Small intestine (tissue), 7 donors: ENCODE measurements at regions not wholly inside any gene's neighbourhood (a gene's known extent, or its start where the extent isn't known, plus 50 kb on each side); places are given as distances from the start of the nearest gene placed in this dataset.

ENCODE experiments used
- DNase-seq, 2 donors: peaks; one replicate each; pipeline versions ENCODE4 v3.0.0 to v3.0.0-alpha.2; 2013
- FAIRE-seq: peaks from 2 replicates; lab custom pipeline; 2012; peaks lifted over from hg19 to GRCh38; lab: Jason Lieb, UNC
- H3K27ac ChIP-seq, 3 donors: one replicate each; pipeline ENCODE4 v1.5.1; 2013; ENCODE audit warnings: low read length in 2 of 3, mild to moderate bottlenecking in 2 of 3, control low read depth in 1 of 3, inconsistent platforms in 1 of 3, low read depth in 1 of 3, moderate library complexity in 1 of 3
- H3K27me3 ChIP-seq, 3 donors: one replicate each; pipeline ENCODE4 v1.6.1; 2013; ENCODE audit warnings: low read length in 3 of 3, inconsistent platforms in 1 of 3; ENCODE audit not compliant: control insufficient read depth in 3 of 3, insufficient read depth in 3 of 3
- H3K36me3 ChIP-seq, 3 donors: one replicate each; pipeline ENCODE4 v1.6.1; 2013; ENCODE audit warnings: low read length in 3 of 3, inconsistent platforms in 1 of 3, low read depth in 1 of 3, mild to moderate bottlenecking in 1 of 3, moderate library complexity in 1 of 3; ENCODE audit not compliant: control insufficient read depth in 3 of 3, insufficient read depth in 2 of 3
- H3K4me1 ChIP-seq, 3 donors: one replicate each; pipeline ENCODE4 v1.6.1; 2013; ENCODE audit warnings: low read length in 2 of 3, inconsistent platforms in 1 of 3, low read depth in 1 of 3, mild to moderate bottlenecking in 1 of 3, moderate library complexity in 1 of 3; ENCODE audit not compliant: control insufficient read depth in 3 of 3, insufficient read depth in 2 of 3
- H3K4me3 ChIP-seq, 3 donors: one replicate each; pipeline ENCODE4 v1.5.1; 2013; ENCODE audit warnings: low read length in 3 of 3, control low read depth in 1 of 3, inconsistent platforms in 1 of 3, low read depth in 1 of 3, mild to moderate bottlenecking in 1 of 3, moderate library complexity in 1 of 3
- H3K9me3 ChIP-seq, 2 donors: one replicate each; pipeline ENCODE4 v1.6.1; 2013; ENCODE audit warnings: low read depth in 1 of 2, low read length in 1 of 2; ENCODE audit not compliant: control insufficient read depth in 2 of 2, insufficient read depth in 1 of 2
- WGBS, 3 donors: extraction: QIAGEN DNeasy Blood & Tissue Kit; methylation state at CpG; one replicate each; pipeline ENCODE4 v1.1.7; 2013; 5-methylcytosine and 5-hydroxymethylcytosine counted together
- donor health status: healthy with polysubstance abuse.
- donor health status: control.
- donor health status: control.
- donor health status: Bipolar disorder and iron deficiency.
- donor health status: healthy.

DNA sequence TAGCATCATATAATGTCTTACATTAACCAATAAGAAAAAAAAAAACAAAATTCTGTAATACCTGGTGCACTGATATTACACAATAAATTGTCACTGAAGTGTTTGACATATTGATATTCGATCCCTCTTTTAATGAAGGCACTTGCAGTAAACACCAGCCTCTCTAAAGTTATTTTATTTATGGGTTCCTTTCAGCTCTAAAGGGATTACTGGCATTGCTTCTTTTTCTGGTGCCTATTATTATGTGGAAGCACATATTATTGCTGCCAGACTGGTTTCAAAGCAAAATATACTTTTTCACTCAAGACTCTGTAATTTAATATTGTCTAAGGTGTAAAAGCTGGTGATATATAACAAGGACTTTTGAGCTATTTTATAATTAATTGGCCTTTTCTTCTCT, 1090.5 kb downstream of the TRHDE start:
- Histone ChIP-seq H3K9me3 (no peaks in the 10 kb centered on the region), H3K4me1 (no peaks in the 10 kb centered on the region), H3K4me3 (no peak overlapping the region), H3K27ac (no peak overlapping the region), H3K36me3 (no peaks in the 10 kb centered on the region), H3K27me3 (no peaks in the 10 kb centered on the region)
- DNase-seq (no peak), FAIRE-seq (no peak)
- 61 to 82% (median 67%) methylated on average over 1 of the region's 1 CpG for WGBS, 3 donors

DNA sequence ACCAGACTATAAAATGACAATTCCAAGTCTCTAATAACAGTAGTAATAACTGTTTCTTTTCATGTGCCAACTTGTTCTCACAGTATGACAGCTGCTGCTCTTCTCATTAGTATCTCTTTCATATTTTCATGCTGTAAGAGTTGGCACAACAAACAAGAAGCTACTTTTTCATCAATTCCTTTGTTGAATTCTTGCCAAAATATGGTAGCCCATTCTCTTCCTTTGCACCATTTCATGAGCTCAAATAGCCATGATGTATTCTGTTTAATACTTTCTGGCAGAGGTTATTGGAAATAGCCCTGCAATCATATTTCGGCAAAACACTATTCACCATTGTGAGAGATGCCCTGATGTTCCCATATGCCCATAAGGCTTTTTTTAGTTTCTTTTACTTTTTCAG, 1100.7 kb downstream of the TRHDE start:
- H3K27ac ChIP-seq = no peak overlapping the region
- WGBS, 3 donors = 93 to 100% (median 97%) methylated on average over 1 of the region's 1 CpG
- H3K27me3 ChIP-seq = no peaks in the 10 kb centered on the region
- H3K4me3 ChIP-seq = no peak overlapping the region
- no peaks in the 10 kb centered on the region for H3K4me1 ChIP-seq
- H3K9me3 ChIP-seq = no peaks in the 10 kb centered on the region
- no peaks in the 10 kb centered on the region for H3K36me3 ChIP-seq
- DNase-seq (no peak), FAIRE-seq (no peak)

DNA sequence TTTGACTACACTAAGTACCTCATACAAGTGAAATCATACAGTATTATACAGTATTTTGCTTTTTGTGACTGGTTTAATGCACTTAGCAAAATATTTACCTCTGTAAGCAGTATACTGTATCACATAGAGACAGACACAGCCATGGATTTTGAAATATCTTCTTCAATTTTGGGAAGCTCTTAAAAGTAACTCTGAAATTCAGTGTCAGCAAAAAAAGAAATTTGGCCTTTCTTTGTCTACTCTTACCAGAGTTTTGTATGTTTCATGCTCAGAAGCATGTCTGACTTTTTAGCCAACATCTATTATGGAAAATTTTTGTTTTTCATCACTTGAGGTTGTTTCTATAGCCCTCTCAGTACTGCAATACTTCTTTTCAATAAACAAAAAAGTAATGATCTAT, 1102.2 kb downstream of the TRHDE start:
- Histone ChIP-seq H3K27me3 (no peaks in the 10 kb centered on the region), H3K9me3 (no peaks in the 10 kb centered on the region), H3K36me3 (no peaks in the 10 kb centered on the region), H3K27ac (no peak overlapping the region), H3K4me3 (no peak overlapping the region), H3K4me1 (no peaks in the 10 kb centered on the region)
- no peak for FAIRE-seq
- no peak for DNase-seq

GRCh38 chr12:73383584-73384222, 1111.5 kb downstream of the TRHDE start:
- H3K9me3 ChIP-seq = no peaks in the 10 kb centered on the region
- H3K36me3 ChIP-seq = no peaks in the 10 kb centered on the region
- H3K27me3 ChIP-seq = no peaks in the 10 kb centered on the region
- no peak overlapping the region for H3K4me3 ChIP-seq
- peaks cover 0 to 19% (median 0%) of the 10 kb centered on the region in 3 donors for H3K4me1 ChIP-seq
- peak; percentile 87 to 89 for DNase-seq
- H3K27ac ChIP-seq = peak overlapping the region in 1 of 3 donors; percentile 53
- peak; percentile 19 for FAIRE-seq

DNA sequence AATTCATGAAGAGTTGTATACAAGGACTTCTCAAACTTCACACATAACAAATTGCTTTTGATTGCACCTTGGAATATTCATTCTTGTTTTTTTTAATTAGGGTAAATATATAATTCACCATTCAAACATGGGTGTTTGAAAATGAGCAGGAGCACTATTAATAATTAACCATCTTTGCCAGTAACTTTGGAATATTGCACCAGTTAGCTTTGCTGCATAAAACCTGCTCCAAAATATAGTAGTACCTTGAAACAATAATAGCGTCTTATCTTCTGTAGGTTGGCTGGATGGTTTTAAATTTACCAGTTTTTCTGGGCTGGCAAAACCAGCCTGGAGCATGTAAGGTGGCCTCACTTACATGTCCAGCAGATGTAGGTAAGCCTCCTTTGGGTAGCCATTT, 1112.4 kb downstream of the TRHDE start:
- Histone ChIP-seq H3K4me3 (no peak overlapping the region), H3K27ac (peak overlapping the region in 1 of 3 donors; percentile 53), H3K4me1 (peaks cover 0 to 19% (median 0%) of the 10 kb centered on the region in 3 donors), H3K27me3 (no peaks in the 10 kb centered on the region), H3K9me3 (no peaks in the 10 kb centered on the region), H3K36me3 (no peaks in the 10 kb centered on the region)
- 20 to 69% (median 31%) methylated on average over 1 of the region's 1 CpG for WGBS, 3 donors
- FAIRE-seq (no peak), DNase-seq (peak; percentile 36 to 42)

DNA sequence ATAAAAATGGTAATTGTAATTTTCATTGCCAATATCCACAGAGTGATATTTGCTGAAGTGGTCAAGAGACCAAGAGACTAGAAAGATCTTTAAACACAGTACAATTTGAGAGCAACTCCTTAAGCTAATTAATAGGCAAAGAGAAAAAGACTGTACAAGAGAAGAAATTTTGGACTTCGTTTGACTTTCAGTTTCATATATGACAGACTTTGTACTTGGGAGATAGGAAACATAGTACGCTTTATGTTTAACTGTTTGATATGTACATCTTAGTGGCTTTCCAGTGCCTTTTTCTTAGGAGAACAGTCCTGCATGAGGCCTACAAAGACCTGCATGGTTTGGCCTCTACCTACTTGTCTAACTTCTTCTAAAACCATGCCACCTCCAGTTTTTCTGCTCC, 1118.1 kb downstream of the TRHDE start:
- Histone ChIP-seq H3K9me3 (no peaks in the 10 kb centered on the region), H3K4me3 (no peak overlapping the region), H3K27ac (peak overlapping the region in 1 of 3 donors; percentile 29), H3K27me3 (no peaks in the 10 kb centered on the region), H3K4me1 (peaks cover 0 to 9% (median 2%) of the 10 kb centered on the region in 3 donors), H3K36me3 (no peaks in the 10 kb centered on the region)
- DNase-seq = peak; percentile 61 to 79
- no peak for FAIRE-seq
- 9 to 44% (median 24%) methylated on average over 2 of the region's 2 CpGs for WGBS, 3 donors

GRCh38 chr12:73413051-73413450, 1124.6 kb upstream of the ATXN7L3B start:
- Histone ChIP-seq H3K27ac (no peak overlapping the region), H3K36me3 (no peaks in the 10 kb centered on the region), H3K4me1 (no peaks in the 10 kb centered on the region), H3K9me3 (peaks cover 0 to 3% of the 10 kb centered on the region in 2 donors), H3K27me3 (no peaks in the 10 kb centered on the region), H3K4me3 (no peak overlapping the region)
- no peak for FAIRE-seq
- DNase-seq = no peak
- 75 to 91% (median 85%) methylated on average over 2 of the region's 2 CpGs for WGBS, 3 donors

GRCh38 chr12:73413974-73414373, 1123.7 kb upstream of the ATXN7L3B start:
- FAIRE-seq (no peak), DNase-seq (no peak)
- Histone ChIP-seq H3K4me3 (no peak overlapping the region), H3K27me3 (no peaks in the 10 kb centered on the region), H3K4me1 (no peaks in the 10 kb centered on the region), H3K9me3 (peaks cover 0 to 3% of the 10 kb centered on the region in 2 donors), H3K36me3 (no peaks in the 10 kb centered on the region), H3K27ac (no peak overlapping the region)
- 28 to 64% (median 39%) methylated on average over 1 of the region's 1 CpG for WGBS, 3 donors

- FAIRE-seq (no peak), DNase-seq (no peak)
- 83 to 93% (median 89%) methylated on average over 2 of the region's 2 CpGs for WGBS, 3 donors
- H3K27ac ChIP-seq = no peak overlapping the region
- no peaks in the 10 kb centered on the region for H3K4me1 ChIP-seq
- no peaks in the 10 kb centered on the region for H3K36me3 ChIP-seq
- peaks cover 0 to 3% of the 10 kb centered on the region in 2 donors for H3K9me3 ChIP-seq
- no peaks in the 10 kb centered on the region for H3K27me3 ChIP-seq
- H3K4me3 ChIP-seq = no peak overlapping the region
These were observed 1122.7 kb upstream of the ATXN7L3B start for GRCh38 chr12:73414926-73415325.
